HPDE6-E6E7 (cell line): ENCODE measurements at regions not wholly inside any gene's neighbourhood (a gene's known extent, or its start where the extent isn't known, plus 50 kb on each side); places are given as distances from the start of the nearest gene placed in this dataset.
"Not testable (repeated sequence)": the region's sequence is repeated elsewhere in the genome, so short reads cannot be mapped to it uniquely, and the experiment has no call there.

Source experiments
- DNase-seq: peaks from one replicate; pipeline ENCODE4 v3.0.0; 2011; ENCODE audit warnings: missing footprints; ENCODE audit errors: extremely low spot score

GRCh38 chr21:23612210-23612609, 1995.1 kb downstream of the MRPL39 start:
- DNase-seq: no peak

DNA sequence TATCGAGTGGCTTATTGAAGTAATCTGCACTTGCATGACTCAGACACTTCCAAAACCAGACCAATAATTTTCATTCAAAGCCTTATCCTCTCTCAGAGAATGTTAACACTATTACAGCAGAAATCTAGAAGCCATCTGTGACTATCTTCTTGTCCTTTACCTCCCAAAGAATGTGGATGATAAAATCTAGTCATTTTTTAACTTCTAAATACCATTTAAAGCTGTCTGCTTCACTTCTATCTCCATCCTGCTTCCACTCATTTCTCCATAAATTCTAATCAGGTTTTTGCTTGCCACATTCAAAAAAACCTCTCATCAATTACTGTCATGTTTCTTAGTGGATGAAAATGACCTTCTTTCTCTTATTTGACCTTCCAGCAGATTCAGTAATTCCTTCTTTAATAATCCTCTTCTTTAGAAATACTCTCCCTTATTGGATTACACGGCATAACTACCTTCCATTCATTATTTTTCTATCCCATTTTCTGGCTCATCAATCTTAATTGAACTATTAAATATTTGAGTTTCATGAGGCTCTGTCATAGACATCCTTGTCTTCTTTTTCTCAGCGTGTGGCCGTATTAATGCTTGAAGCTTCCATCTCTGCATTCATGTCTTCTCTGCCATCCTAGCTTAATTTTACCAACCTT, 1999.4 kb downstream of the MRPL39 start:
- DNase-seq: no peak

GRCh38 chr21:23601549-23601948, 2005.7 kb downstream of the MRPL39 start:
- no peak for DNase-seq

- no peak for DNase-seq
Measured at GRCh38 chr21:23593582-23593981, 2013.7 kb downstream of the MRPL39 start.

DNA sequence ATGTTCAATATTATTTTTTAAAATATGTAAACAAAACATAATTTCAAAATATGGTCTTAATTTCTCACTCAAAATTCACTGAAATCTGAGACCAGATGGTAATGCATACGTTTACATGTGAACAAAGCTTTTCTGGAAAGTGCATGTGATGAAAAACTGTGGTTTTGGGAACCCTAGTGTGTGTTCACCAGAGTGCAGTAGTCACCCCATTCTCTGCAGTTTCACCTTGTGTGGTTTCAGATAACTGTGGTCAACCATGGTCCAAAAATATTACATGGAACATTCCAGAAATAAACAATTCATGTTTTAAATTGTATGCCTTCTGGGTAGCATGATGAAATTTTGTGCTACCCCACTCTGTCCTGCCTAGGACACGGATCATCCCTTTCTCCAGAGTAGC, 2021.9 kb downstream of the MRPL39 start:
- no peak for DNase-seq

GRCh38 chr21:23579573-23579972, 2027.7 kb downstream of the MRPL39 start:
- DNase-seq: no peak

GRCh38 chr21:23578027-23578426, 2029.3 kb downstream of the MRPL39 start:
- no peak for DNase-seq

- no peak for DNase-seq
Measured at GRCh38 chr21:23574932-23575331, 2032.3 kb downstream of the MRPL39 start.

DNA sequence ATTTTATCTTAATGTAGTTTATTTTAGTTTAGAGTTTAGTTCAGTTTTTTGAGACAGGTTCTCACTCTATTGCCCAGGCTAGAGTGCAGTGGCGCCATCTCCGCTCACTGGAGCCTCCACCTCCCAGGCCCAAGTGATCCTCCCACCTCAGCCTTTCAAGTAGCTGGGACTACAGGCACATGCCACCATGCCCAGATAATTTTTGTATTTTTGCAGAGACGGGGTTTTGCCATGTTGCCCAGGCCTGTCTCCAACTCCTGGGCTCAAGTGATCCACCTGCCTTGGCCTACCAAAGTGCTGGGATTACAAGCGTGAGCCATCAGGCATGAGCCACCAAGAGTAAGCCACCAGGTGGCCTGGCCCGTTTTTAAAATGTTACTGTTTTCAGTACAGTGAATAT, 2058.4 kb downstream of the MRPL39 start:
- not testable (repeated sequence) for DNase-seq

DNA sequence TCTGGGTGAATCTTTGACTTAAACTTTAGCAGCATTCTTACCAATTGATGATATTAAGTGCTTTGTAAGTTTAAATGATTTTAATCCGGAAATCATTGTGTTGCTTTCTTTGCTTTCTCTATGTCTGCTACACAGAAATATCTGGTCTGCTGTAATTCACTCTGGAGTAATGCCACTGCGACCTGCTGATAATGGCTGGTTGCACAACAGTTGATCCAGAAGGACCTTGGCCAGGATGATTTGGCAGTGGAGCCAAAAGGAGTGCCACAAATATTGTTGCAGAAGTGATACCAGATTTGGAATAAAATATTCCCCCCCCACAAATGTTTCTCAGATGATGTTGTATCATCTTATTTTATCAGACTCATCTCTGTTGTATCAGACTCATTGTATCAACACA, 2063.9 kb downstream of the MRPL39 start:
- no peak for DNase-seq

DNA sequence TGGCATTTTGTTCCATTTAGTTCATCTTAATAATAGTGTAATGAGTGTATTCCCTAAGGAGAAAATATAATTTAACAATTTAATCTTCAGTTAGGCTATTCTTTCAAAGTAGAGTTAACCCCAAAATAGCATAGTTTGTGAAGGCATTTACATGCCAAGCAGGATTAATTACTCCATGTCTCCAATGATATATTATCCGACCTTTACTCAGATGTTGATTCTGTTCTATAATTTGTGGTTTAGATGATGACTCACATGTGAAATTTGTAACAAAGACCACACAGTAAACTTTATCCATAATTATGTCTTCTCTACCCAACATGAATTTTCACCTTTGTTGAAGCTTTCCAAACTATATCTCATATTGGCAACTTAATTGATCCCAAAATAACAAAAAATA, 2065.2 kb downstream of the MRPL39 start:
- DNase-seq: no peak

DNA sequence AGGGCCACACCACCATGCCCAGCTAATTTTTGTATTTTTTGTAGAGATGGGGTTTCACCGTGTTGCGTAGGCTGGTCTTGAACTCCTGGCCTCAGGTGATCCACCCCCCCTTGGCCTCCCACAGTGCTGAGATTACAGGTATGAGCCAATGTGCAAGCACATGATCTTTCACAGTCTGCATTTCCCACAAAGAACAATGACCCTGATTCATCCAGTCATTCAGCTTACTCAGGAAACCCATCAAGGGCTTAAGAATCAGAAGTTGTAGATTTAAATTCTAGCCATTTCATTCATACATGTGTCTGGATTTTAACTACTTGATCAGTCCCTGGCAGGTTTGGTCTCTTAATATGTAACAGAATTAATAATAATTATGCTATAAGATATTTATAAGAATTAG, 2065.7 kb downstream of the MRPL39 start:
- DNase-seq: no peak

GRCh38 chr21:23534850-23535249, 2072.4 kb downstream of the MRPL39 start:
- DNase-seq: no peak

GRCh38 chr21:23531444-23531843, 2075.8 kb downstream of the MRPL39 start:
- no peak for DNase-seq

DNA sequence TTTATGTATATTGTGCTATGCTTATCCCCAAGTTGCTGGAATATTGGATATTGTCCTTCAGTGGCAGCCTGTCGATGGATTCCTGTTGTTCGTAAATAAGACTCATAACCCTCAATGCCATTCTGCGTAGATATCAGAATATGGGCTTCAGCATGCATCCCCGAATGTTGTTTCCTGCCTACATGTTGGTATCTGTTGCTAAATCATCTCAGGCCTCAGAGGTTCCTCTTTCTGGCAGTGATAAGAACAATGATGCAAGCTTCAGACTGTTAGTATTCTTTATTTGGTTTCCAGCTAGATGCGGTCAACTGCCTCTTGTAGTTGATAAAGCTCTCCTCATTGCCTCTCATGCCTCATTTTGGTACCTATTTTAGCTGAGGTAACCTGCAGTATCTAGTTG, 2082.6 kb downstream of the MRPL39 start:
- no peak for DNase-seq

DNA sequence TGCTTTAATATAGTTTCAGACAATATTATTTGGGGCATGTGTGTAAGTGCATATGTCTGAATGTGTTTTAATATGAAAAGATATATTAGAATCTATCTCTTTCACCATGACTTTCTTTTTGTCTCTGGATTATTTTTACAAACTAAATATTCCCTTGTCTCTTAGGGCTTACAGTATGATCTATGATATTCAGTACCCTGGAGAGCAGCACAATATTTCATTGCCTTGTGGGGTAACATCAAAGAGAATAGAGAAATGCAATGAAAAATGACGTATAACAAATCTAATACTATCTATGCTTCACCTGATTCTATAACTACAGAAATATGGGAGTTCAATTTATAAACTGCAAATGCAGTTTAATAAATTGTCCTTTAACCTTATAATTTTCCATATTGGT, 2084.5 kb downstream of the MRPL39 start:
- DNase-seq: no peak

DNA sequence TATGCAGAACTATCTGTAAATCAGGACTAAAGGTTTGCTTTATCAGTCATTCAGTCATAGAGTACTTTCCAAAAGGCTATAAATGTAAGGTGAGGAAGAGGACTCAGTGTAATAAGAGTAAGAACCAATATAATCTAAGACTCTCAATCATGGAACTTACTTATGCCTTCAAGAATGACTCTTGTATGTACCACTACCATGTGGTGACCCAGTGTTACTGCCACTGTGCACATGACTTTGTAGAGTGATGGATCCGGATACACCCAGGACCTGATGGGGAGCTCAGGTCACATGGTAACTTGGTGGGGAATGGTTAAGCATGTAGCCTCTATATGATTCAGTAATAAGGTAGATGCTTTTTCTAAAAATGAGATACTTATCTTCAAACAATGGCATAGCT, 2099.8 kb downstream of the MRPL39 start:
- DNase-seq: no peak

- no peak for DNase-seq
Measured at GRCh38 chr21:23496729-23497128, 2110.6 kb downstream of the MRPL39 start.

- DNase-seq: no peak
Measured at GRCh38 chr21:23488245-23488644, 2119.0 kb downstream of the MRPL39 start.

DNA sequence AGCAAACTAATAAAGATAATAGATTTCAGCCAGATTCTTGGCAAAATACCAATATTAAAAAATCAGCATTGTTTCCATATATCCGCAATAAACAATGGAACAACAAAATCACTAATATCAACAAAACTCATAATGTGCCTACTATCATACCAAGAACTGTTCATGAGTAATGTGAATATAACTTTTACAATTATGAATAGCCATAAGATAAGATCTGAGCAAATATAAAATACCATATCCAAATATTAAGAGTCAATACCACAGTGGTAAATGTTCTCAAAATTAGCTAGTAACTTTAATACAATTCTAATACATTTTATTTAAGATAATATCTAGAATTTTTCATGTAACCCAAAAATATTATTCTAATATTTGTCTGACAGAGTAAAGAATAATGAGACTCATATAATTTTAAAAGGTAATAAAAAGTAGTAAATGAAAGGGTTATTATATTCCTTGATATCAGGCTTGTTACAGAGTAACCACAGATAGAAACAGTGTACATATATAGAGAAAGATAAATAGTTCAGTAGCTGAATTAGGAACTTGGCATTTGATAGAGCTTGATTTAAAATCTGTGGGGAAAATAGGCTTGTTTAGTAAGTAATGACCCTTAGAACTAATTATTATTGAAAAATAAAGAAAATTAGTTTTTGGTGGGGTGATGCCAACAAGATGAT, 2126.6 kb downstream of the MRPL39 start:
- no peak for DNase-seq

- no peak for DNase-seq
Measured at GRCh38 chr21:23478381-23478780, 2128.9 kb downstream of the MRPL39 start.

GRCh38 chr21:23475281-23476219, 2131.7 kb downstream of the MRPL39 start:
- DNase-seq: no peak

GRCh38 chr21:23471877-23472276, 2135.4 kb downstream of the MRPL39 start:
- DNase-seq: no peak
